SU-DHL-6 (cell line): ENCODE measurements at regions not wholly inside any gene's neighbourhood (a gene's known extent, or its start where the extent isn't known, plus 50 kb on each side); places are given as distances from the start of the nearest gene placed in this dataset.

Source experiments
- EZH2phosphoT487 ChIP-seq: fragments of 200-600 bp; sonication (generic), shearing (Covaris generic); conservative IDR thresholded peaks from 2 replicates; pipeline ENCODE4 v1.6.1; 2018; ENCODE audit warnings: mild to moderate bottlenecking, antibody characterized with exemption, low read length, moderate library complexity, mixed read lengths
- TF ChIP-seq, protein P1 (sequence below): fragments of 200-600 bp; sonication (generic); IDR thresholded peaks from one replicate; pipeline ENCODE4 v1.5.1; 2017; ENCODE audit warnings: antibody characterized with exemption, mild to moderate bottlenecking, low read length, moderate library complexity; ENCODE audit not compliant: insufficient read depth, poor library complexity, severe bottlenecking

DNA sequence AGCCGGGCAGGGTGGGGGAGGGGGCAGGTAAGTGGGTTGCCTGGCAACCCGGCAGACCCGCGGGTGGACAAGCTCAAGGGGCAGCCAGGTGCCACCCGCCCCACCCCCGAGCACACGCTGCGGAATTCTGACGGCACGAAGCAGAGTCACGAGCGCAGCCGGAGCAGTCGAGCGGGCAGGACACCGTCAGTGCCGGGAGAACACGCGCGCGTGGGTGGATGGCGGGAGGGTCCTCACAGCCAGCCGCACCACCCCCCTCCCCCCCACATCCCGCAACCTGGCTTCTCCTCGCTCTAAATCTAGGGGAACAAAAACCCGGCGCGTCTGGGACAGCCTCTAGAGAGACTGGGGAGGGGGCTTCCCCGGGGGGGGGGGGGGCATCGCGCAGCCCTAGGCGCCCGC, 133.1 kb upstream of the HSD17B12 start:
- TF ChIP-seq, protein P1, sequence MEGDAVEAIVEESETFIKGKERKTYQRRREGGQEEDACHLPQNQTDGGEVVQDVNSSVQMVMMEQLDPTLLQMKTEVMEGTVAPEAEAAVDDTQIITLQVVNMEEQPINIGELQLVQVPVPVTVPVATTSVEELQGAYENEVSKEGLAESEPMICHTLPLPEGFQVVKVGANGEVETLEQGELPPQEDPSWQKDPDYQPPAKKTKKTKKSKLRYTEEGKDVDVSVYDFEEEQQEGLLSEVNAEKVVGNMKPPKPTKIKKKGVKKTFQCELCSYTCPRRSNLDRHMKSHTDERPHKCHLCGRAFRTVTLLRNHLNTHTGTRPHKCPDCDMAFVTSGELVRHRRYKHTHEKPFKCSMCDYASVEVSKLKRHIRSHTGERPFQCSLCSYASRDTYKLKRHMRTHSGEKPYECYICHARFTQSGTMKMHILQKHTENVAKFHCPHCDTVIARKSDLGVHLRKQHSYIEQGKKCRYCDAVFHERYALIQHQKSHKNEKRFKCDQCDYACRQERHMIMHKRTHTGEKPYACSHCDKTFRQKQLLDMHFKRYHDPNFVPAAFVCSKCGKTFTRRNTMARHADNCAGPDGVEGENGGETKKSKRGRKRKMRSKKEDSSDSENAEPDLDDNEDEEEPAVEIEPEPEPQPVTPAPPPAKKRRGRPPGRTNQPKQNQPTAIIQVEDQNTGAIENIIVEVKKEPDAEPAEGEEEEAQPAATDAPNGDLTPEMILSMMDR, result no peak
- TF ChIP-seq EZH2phosphoT487, result no peak
